GM20000 (cell line): ENCODE measurements at regions not wholly inside any gene's neighbourhood (a gene's known extent, or its start where the extent isn't known, plus 50 kb on each side); places are given as distances from the start of the nearest gene placed in this dataset.
"Not testable (repeated sequence)": the region's sequence is repeated elsewhere in the genome, so short reads cannot be mapped to it uniquely, and the experiment has no call there.

ENCODE experiments used
- DNase-seq: peaks from one replicate; pipeline ENCODE4 v3.0.0; 2012; ENCODE audit warnings: low spot score
- CTCF ChIP-seq: IDR thresholded peaks from 2 replicates; pipeline ENCODE4 v1.5.1; 2012; ENCODE audit warnings: mild to moderate bottlenecking, control low read depth; ENCODE audit errors: extremely low read depth, missing control alignments

GRCh38 chr12:25705261-25705660 lies 152.2 kb upstream of the LMNTD1 start:
- DNase-seq = no peak
- TF ChIP-seq CTCF = no peak

DNA sequence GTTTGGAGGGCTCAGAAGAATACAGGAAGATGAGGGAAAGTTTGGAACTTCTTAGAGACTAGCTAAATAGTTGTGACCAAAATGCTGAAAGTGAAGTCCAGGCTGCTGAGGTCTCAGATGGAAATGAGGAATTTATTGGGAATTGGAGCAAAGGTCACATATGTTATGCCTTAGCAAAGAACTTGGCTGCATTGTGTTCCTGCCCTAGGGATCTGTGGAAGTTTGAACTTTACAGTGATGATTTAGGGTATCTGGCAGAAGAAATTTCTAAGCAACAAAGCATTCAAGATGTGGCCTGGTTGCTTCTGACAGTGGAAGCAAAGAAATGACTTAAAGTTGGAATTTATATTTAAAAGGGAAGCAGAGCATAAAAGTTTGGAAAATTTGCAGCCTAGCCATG lies 153.6 kb upstream of the LMNTD1 start:
- DNase-seq = not testable (repeated sequence)

DNA sequence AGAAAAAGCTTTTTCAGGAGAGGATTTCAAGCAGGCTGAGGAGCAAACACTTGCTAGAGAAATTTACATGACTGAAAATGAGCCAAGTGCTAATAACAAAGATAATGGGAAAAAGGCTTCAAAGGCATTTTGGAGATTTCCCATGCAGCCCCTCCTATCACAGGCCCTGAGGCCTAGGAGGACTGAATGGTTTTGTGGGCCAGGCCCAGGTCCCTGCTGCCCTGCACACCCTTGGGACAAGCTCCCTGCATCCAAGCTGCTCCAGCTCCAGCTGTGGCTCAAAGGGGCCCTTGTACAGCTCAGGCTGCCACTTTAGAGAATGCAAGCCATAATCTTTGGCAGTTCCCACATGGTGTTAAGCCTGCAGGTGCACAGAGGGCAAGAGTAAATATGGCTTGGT lies 154.0 kb upstream of the LMNTD1 start:
- no peak for DNase-seq
- TF ChIP-seq CTCF = no peak

DNA sequence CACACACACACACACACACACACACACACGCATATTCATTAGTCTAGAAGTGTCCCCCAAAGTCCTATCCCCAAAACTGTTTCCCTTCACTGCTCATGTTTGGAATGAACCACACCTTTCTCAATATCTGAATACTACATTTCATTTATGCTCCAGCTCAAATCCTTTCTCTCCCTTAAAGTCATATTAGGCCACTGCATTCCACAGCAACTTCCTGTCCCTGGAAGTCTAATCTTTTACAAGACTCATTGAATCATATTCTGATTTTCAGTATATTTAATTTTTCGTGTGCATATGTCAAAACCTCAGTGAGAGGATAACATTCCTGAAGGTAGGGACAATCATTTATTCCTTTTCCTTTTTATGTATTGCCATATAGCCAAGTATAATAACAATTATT lies 155.6 kb upstream of the LMNTD1 start:
- TF ChIP-seq CTCF = no peak
- DNase-seq = no peak

DNA sequence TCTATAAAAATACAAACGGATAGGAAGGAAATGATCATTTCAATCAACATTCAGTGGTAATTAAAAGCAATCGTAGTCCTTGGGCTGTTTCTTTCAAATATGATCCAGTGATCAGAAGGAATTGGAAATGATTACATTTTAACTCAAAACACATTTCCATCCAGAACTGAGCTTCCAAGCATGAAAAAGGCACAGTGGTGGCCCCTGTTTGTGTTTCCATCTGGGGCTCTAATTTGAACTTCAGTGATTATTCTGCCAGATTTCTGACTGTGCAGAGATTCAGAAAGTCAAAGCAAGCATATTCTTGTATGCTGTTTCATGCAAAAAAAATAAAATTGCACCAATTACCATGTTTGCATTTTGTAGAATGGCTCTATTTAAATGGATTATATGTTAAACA lies 157.0 kb upstream of the LMNTD1 start:
- no peak for DNase-seq
- TF ChIP-seq CTCF = no peak

- DNase-seq = not testable (repeated sequence)
Measured at GRCh38 chr12:25710938-25711605, 158.0 kb upstream of the LMNTD1 start.

DNA sequence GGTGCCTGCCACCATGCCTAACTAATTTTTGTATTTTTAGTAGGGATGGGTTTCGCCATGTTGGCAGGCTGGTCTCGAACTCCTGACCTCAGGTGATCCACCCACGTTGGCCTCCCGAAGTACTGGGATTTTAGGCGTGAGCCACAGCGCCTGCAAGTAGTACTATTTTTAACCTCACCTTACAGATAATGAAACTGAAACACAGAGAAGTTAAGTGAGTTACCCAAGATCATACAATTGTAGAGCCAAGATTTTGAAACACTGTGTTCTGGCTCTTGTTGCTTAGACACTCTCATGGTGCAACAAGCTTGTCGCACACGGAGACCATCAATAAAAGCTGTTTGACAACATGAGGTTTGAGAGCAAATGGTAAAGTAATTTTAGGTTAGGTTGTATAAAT lies 159.1 kb upstream of the LMNTD1 start:
- DNase-seq = no peak

GRCh38 chr12:25713264-25713663 lies 160.2 kb upstream of the LMNTD1 start:
- no peak for TF ChIP-seq CTCF
- DNase-seq = peak; percentile 54

More for the DNA sequence above, 159.1 kb upstream of the LMNTD1 start:
- TF ChIP-seq CTCF = no peak
